Epithelial cell of proximal tubule (primary cell): ENCODE measurements at regions not wholly inside any gene's neighbourhood (a gene's known extent, or its start where the extent isn't known, plus 50 kb on each side); places are given as distances from the start of the nearest gene placed in this dataset.

ENCODE experiments used
- DNase-seq: peaks from one replicate; pipeline ENCODE4 v3.0.0-alpha.2; 2011; ENCODE audit warnings: low read depth
- H3K4me3 ChIP-seq: 2 replicates; pipeline ENCODE4 v1.5.1; 2011; ENCODE audit warnings: low read depth, mild to moderate bottlenecking, low read length
- TF ChIP-seq, protein P1 (sequence below): conservative IDR thresholded peaks from 2 replicates; pipeline ENCODE4 v1.5.1; 2012; ENCODE audit warnings: low read depth, mild to moderate bottlenecking, low read length

DNA sequence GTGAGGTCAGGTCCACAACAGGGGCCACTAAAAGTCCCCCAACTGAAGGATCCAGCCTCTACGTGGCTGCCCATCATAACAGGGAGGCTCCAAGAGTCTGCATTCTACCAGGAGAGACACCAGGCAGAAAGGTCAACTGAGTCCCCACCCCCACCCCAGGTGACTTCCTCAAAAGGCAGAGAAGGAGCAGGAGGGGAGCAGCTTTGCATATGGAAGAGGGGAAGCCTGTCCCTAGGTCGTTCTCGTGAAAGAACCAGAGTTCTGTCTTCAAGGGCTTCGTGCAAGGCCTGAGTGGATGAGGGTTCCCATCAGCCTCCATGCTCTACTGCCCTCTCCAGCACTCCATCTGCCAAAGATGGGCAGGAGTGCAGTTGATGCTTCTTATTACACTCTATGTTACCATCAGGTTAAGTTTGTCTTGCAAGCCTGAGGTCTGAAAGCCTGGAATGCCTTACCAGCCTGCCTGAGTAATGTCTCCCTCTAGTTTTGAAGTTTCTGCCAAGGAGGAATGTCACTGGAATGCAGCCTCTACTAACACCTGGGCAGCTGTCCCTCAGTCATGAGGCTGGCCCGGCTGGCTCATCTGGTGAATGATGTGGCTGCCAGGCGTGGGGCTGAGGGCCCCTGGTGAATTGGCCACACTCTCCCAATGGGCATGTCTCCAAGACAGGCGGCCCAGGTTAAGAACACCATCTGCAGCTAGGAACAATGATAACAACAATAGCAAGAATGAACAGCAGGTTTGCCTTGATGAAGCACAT lies 54.3 kb upstream of the SMNDC1 start:
- peak; percentile 59 for DNase-seq
- TF ChIP-seq, protein P1, sequence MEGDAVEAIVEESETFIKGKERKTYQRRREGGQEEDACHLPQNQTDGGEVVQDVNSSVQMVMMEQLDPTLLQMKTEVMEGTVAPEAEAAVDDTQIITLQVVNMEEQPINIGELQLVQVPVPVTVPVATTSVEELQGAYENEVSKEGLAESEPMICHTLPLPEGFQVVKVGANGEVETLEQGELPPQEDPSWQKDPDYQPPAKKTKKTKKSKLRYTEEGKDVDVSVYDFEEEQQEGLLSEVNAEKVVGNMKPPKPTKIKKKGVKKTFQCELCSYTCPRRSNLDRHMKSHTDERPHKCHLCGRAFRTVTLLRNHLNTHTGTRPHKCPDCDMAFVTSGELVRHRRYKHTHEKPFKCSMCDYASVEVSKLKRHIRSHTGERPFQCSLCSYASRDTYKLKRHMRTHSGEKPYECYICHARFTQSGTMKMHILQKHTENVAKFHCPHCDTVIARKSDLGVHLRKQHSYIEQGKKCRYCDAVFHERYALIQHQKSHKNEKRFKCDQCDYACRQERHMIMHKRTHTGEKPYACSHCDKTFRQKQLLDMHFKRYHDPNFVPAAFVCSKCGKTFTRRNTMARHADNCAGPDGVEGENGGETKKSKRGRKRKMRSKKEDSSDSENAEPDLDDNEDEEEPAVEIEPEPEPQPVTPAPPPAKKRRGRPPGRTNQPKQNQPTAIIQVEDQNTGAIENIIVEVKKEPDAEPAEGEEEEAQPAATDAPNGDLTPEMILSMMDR = peak; percentile 34
- no peak overlapping the region for H3K4me3 ChIP-seq

DNA sequence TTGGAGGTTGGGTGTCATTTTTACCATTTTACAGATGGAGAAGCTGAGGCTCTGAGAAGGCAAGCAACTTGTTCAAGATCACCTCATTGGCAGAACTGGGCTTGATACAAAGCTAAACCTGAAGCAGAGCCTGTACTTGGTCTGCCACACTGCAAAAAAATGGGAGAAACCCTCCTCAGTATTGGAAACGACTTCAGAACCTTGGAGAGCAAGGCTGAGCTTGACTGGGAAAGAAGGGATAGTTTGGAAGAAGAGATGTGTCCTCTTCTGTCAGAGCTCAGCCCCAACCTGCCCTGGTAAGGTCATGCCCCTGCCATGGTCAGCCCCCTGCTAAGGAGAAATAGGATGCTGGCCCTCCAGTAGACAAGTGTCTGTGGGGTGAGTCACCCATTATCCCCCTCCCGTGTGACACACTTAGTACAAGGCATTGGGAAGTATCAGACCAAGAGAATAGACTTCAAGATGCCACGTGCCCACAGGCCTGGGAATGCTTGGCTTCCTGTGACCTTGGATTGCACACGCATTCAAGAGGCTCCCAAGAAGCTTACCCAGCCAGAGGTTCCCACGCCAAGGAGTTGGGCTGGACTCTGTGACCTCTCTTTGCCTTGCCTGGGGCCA lies 56.2 kb upstream of the SMNDC1 start:
- TF ChIP-seq, protein P1 = no peak
- H3K4me3 ChIP-seq = no peak overlapping the region
- peak; percentile 41 for DNase-seq

DNA sequence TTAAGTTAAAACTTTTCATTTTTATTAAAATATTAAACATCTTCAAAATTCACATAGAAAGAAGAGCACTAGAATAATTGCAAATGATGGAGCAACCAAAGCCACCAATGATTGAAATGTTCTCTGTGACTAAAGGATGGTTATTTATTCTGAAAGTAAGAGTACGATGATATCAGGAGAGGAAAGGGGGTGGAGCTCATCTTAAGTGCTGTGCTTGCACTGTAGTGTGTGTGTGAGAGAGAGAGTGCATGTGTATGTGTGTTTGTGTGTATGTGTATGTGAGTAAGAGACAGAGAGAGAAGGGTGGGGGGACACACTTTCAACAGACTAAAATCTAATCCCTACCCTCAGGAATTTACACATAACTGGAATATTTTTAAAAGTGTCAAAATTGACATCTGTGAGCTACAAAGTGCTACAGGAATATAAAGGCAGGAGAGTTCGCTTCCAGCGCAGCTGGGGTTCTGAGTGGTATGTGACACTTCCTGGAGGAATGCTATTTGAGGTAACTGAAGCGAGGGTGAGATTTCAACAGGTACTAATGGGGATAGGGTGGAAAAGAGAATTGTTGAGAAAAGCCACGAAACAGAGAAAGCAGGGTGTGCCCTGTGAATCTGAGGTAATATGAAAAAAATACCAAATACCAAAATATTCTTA lies 57.2 kb upstream of the SMNDC1 start:
- TF ChIP-seq, protein P1 = no peak
- DNase-seq = no peak
- no peak overlapping the region for H3K4me3 ChIP-seq

DNA sequence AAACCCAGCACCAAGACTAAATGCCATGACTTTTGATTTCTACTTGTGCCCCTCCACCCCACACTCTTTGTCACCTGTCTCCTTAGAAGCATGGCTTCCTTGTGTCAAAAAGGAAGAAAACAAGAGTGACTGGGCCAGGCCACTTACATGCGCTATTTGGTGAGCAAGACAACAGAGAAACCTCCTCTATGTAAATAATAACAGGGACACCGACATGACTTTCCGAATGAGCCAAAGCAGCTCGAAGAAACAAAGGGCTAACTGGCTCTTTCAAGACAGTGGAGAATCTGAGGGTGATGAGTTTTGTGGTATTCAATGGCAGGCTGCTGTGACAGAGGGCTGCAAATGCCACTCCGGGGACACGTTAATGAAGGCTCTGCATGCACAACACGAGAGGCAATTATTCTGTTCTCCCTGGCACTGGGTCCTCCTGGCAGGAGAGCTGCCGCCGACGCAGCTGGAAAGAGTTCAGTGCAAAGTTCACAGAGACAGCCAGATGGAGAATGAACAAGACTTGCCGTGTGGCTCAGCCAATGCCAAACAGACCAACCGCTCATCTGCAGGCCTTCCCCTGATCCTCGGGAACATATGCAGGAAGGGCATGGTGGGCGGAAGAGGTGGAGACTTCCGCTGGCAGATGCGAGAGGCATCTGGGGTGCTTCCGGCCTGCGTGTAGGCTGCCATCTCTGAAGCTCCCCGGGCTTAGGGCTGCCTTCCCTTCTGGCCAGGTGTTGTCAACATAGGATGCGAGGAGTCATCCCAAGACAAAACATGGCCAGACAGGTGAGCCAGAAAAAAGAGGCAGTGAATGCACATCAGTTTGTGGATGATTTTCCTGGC lies 59.1 kb upstream of the SMNDC1 start:
- TF ChIP-seq, protein P1 = no peak
- H3K4me3 ChIP-seq = no peak overlapping the region
- no peak for DNase-seq

DNA sequence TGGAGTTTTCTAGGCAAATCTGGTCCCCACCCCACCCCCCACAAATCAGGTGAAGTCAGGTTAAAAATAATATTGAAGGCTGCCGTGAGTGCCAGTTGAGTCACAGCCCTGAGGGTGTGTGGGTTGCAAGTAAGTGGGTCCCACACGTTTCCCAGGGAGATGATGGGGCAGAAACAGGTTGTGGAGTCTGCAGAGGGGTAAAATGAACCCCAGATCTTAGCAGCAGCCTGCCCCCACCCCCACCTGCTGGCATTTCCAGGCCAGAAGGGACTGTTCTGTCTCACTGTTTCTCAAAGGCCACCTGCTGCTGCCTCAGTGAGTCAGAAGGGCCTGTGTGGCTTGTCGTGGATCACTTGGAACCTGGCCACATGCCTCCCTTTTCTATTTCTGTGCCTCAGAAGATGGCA lies 59.8 kb upstream of the SMNDC1 start:
- H3K4me3 ChIP-seq = no peak overlapping the region
- DNase-seq = no peak
- TF ChIP-seq, protein P1 = no peak

DNA sequence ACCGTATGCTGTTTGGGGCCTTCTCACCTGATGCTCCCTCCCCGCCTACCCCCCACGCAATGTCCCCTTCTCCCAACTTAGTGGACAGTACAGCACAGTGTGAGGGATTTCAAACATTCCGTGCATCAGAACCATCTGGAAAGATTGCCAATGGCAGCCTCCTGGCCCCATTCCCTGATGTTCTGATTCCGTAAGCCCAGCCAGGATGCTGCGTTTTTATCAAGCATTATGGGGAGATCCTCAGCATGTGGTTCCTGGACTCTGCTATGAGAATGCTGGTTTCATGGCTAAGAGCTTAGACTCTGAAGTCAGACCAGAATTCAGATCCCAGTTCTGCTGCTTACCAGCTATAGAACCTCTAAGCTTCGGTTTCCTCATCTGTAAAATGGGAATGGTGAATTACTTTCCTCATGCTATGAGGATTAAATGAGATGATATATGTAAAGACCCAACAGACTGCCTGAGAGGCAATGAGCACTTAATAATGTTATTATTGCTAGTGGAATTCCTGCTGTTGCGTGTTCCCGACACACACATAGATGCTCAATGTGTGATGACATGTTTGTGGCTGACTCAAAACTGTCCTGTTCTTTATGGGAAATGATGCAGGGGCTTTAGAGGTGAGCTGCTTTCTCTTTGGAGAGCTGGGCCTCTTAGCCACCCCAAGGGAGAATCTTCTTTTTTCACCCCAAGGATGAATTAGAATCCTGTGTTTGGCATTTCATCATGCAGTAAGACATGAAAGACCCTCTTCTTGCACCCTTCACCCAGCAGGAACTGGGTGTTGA lies 60.8 kb upstream of the SMNDC1 start:
- DNase-seq = no peak
- TF ChIP-seq, protein P1 = no peak
- no peak overlapping the region for H3K4me3 ChIP-seq
